KMS-11 (cell line): ENCODE measurements at regions not wholly inside any gene's neighbourhood (a gene's known extent, or its start where the extent isn't known, plus 50 kb on each side); places are given as distances from the start of the nearest gene placed in this dataset.

ENCODE experiments used
- H2AFZ ChIP-seq: fragments of 200-600 bp; sonication (generic); 2 replicates; pipeline ENCODE4 v1.6.1; 2016; ENCODE audit warnings: antibody characterized with exemption, mixed run types, low read depth
- H3K27ac ChIP-seq: fragments of 200-600 bp; sonication (generic); 2 replicates; pipeline ENCODE4 v1.6.1; 2016; ENCODE audit warnings: mild to moderate bottlenecking, mixed run types
- H3K27me3 ChIP-seq: fragments of 200-600 bp; sonication (generic); 2 replicates; pipeline ENCODE4 v1.6.1; 2017; ENCODE audit warnings: mild to moderate bottlenecking, low read depth, mixed run types, moderate library complexity; ENCODE audit not compliant: insufficient read depth
- H3K36me3 ChIP-seq: fragments of 200-600 bp; sonication (generic); 2 replicates; pipeline ENCODE4 v1.6.1; 2017; ENCODE audit warnings: mild to moderate bottlenecking, mixed run types; ENCODE audit not compliant: insufficient read depth
- H3K4me1 ChIP-seq: fragments of 200-600 bp; sonication (generic); 2 replicates; pipeline ENCODE4 v1.6.1; 2016; ENCODE audit warnings: mild to moderate bottlenecking, low read depth, mixed run types; ENCODE audit not compliant: poor library complexity, severe bottlenecking
- H3K4me2 ChIP-seq: fragments of 200-600 bp; sonication (generic); 2 replicates; pipeline ENCODE4 v1.7.0; 2016; ENCODE audit warnings: mild to moderate bottlenecking, mixed run types
- H3K4me3 ChIP-seq: fragments of 200-600 bp; sonication (generic); IDR thresholded peaks from 2 replicates; pipeline ENCODE4 v1.6.1; 2017; ENCODE audit warnings: low read depth, low read length, mixed read lengths; ENCODE audit not compliant: insufficient read depth
- H3K79me2 ChIP-seq: fragments of 200-600 bp; sonication (generic); 2 replicates; pipeline ENCODE4 v1.6.1; 2016; ENCODE audit warnings: low read depth, mixed run types; ENCODE audit not compliant: insufficient read depth
- H3K9ac ChIP-seq: fragments of 200-600 bp; sonication (generic); 2 replicates; pipeline ENCODE4 v1.6.1; 2016; ENCODE audit warnings: mild to moderate bottlenecking, mixed run types
- H4K20me1 ChIP-seq: fragments of 200-600 bp; sonication (generic); 2 replicates; pipeline ENCODE4 v1.6.1; 2016; ENCODE audit warnings: mild to moderate bottlenecking, mixed run types; ENCODE audit not compliant: insufficient read depth
- TF ChIP-seq, protein P1 (sequence below): fragments of 200-600 bp; sonication (generic); conservative IDR thresholded peaks from 2 replicates; pipeline ENCODE4 v1.6.1; 2017; ENCODE audit warnings: low read depth, mild to moderate bottlenecking, antibody characterized with exemption, low read length, moderate library complexity, mixed read lengths

DNA sequence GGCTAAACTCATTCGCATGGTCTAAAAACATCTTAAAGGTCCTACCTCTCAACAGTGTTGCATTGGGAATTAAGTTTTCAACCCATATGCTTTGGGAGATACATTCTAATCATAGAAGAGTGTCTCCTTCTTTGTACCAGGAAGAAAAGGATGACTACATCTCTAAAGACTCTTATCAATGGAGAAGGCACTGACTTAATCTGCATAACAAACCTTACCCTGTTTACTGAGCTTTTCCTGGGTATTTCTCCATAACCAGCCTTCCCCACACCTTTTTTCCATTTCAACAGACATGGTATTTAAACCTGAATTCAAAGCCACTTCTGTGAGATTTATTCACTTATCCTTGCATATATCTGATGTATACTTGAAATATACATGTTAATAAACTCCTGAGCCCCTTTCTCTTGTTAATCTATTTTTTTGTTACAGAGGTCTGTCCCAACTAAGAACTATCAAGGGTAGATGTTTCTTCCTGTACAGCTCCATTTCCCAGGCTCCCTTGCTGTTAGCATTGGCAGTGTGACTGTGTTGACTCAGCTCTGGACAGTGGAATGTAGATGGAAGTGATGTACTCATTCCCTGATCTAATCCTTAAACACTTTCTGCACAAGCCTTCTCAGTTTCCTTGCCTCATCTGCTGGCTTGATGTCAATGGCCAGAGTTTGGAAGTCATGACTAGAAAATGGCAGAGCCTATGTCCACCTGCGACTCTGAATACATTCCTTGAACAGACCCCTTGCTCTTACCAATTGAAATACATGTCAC, 148.9 kb upstream of the CPEB2 start:
- H3K4me2 ChIP-seq: no peak overlapping the region
- TF ChIP-seq, protein P1, sequence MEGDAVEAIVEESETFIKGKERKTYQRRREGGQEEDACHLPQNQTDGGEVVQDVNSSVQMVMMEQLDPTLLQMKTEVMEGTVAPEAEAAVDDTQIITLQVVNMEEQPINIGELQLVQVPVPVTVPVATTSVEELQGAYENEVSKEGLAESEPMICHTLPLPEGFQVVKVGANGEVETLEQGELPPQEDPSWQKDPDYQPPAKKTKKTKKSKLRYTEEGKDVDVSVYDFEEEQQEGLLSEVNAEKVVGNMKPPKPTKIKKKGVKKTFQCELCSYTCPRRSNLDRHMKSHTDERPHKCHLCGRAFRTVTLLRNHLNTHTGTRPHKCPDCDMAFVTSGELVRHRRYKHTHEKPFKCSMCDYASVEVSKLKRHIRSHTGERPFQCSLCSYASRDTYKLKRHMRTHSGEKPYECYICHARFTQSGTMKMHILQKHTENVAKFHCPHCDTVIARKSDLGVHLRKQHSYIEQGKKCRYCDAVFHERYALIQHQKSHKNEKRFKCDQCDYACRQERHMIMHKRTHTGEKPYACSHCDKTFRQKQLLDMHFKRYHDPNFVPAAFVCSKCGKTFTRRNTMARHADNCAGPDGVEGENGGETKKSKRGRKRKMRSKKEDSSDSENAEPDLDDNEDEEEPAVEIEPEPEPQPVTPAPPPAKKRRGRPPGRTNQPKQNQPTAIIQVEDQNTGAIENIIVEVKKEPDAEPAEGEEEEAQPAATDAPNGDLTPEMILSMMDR: no peak
- H3K36me3 ChIP-seq: no peaks in the 10 kb centered on the region
- H2AFZ ChIP-seq: no peak overlapping the region
- H3K9ac ChIP-seq: no peak overlapping the region
- no peak overlapping the region for H3K27ac ChIP-seq
- no peaks in the 10 kb centered on the region for H3K79me2 ChIP-seq
- peaks cover 18% of the 10 kb centered on the region for H3K4me1 ChIP-seq
- no peak overlapping the region for H3K4me3 ChIP-seq
- H3K27me3 ChIP-seq: no peaks in the 10 kb centered on the region
- no peaks in the 10 kb centered on the region for H4K20me1 ChIP-seq

DNA sequence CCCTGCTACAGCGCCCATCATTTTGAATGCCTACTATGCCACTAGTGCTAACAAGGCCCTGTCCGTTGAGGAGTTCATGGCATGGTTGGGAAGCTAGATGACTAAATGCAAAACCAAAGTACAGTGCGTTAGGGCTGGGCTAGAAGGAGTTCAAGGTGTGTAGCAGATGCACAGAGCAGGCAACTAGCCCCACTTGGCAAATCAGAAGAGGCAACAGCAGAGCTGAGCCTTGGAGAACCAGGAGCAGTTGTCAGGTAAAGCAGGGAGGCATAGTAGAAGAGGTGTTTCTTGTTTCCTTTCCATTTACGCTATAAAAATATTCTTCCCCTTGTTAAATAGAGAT, 146.6 kb upstream of the CPEB2 start:
- H3K27ac ChIP-seq: no peak overlapping the region
- no peak overlapping the region for H3K4me2 ChIP-seq
- no peaks in the 10 kb centered on the region for H3K79me2 ChIP-seq

DNA sequence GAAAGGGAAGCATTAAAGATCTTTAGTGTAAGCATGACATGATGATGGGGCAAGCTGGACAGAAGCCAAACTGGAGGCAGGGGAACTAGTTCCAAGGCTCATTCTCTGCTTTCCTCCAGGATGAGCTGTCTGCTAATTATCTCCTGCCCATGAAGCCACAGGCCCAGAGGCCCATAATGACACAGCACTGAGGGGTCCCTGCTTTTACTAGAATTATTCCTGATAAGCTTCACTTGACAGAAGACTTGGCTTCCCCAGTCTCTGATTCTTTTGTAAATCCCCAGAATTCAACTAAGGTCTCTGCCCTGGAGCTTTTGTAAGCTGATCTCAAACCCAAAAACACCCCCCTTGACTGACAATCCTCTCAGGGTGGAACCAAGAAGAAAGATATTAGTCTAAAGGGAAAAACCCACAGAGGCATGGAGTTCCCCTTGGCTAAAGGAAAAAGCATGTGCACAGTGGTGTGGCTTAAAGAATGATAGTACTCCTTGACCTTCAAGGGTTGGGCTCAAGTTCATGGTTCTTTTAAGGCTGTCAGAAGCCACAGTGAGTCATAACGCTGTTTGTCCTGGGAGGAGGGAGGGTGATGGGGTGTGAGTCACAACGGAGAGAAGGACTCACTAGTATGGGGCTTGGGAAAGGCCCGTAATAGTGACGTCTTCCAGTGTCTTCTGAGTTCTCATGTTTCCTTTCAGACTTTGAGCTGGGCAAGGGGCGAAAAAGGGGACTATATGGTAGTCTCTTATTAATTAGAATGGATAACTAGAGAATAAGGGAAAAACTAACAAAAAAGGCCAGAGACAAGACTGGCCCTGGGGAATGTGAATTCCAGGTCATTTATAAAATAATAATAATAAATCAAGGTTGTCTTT, 146.0 kb upstream of the CPEB2 start:
- Histone ChIP-seq H3K27ac (peak overlapping the region; percentile 38), H3K9ac (no peak overlapping the region), H3K4me2 (no peak overlapping the region), H3K4me1 (peaks cover 18% of the 10 kb centered on the region), H3K27me3 (no peaks in the 10 kb centered on the region), H3K36me3 (no peaks in the 10 kb centered on the region), H4K20me1 (no peaks in the 10 kb centered on the region), H2AFZ (no peak overlapping the region), H3K4me3 (no peak overlapping the region), H3K79me2 (no peaks in the 10 kb centered on the region)
- TF ChIP-seq, protein P1: no peak

More for the DNA sequence above, 146.6 kb upstream of the CPEB2 start:
- Histone ChIP-seq H4K20me1 (no peaks in the 10 kb centered on the region), H3K36me3 (no peaks in the 10 kb centered on the region), H3K9ac (no peak overlapping the region), H3K4me3 (no peak overlapping the region), H2AFZ (no peak overlapping the region), H3K27me3 (no peaks in the 10 kb centered on the region), H3K4me1 (peaks cover 18% of the 10 kb centered on the region)
- TF ChIP-seq, protein P1: no peak

DNA sequence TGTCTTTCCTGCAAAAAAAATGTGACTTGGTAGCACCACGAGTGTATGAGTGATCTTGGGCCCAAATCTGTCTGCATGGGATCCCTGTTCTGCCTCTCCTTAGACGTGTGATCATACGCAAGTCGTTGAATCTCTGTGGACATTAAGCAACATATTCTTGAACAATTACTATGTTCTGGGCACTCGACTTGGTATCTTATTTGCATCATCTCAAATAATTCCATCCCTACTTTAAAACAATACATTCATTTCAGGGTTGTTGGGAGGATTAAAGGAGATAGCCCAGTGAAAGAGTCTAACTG, 145.4 kb upstream of the CPEB2 start:
- TF ChIP-seq, protein P1: no peak
- Histone ChIP-seq H3K27ac (no peak overlapping the region), H4K20me1 (no peaks in the 10 kb centered on the region), H3K27me3 (no peaks in the 10 kb centered on the region), H3K36me3 (no peaks in the 10 kb centered on the region), H3K4me3 (no peak overlapping the region), H3K9ac (no peak overlapping the region), H2AFZ (no peak overlapping the region), H3K79me2 (no peaks in the 10 kb centered on the region), H3K4me1 (peaks cover 18% of the 10 kb centered on the region), H3K4me2 (no peak overlapping the region)
